OCI-LY7 (cell line): ENCODE measurements at regions not wholly inside any gene's neighbourhood (a gene's known extent, or its start where the extent isn't known, plus 50 kb on each side); places are given as distances from the start of the nearest gene placed in this dataset.

Experiments used
- CTCF ChIP-seq: fragments of 200-600 bp; sonication (generic); conservative IDR thresholded peaks from 2 replicates; pipeline ENCODE4 v1.5.1; 2014; ENCODE audit warnings: mild to moderate bottlenecking, antibody characterized with exemption, low read length, moderate library complexity, mixed read lengths
- EZH2phosphoT487 ChIP-seq: fragments of 200-600 bp; sonication (generic); IDR thresholded peaks from 2 replicates; pipeline ENCODE4 v1.6.1; 2018; ENCODE audit warnings: low read depth, borderline replicate concordance, mild to moderate bottlenecking, mixed run types, antibody characterized with exemption, low read length, moderate library complexity, mixed read lengths

GRCh38 chr2:150191349-150191748 lies 296.1 kb downstream of the RND3 start:
- TF ChIP-seq CTCF (no peak), EZH2phosphoT487 (no peak)
